22Rv1 (cell line): ENCODE measurements at regions not wholly inside any gene's neighbourhood (a gene's known extent, or its start where the extent isn't known, plus 50 kb on each side); places are given as distances from the start of the nearest gene placed in this dataset.

Experiments used
- H3K27ac ChIP-seq: fragments of 450-650 bp; 2 replicates; pipeline ENCODE4 v1.5.1; 2017
- ZFX ChIP-seq: fragments of 450-650 bp; IDR thresholded peaks from 2 replicates; pipeline ENCODE4 v1.6.1; 2017; ENCODE audit warnings: antibody characterized with exemption, borderline replicate concordance
- TF ChIP-seq, protein P1 (sequence below): fragments of 450-650 bp; IDR thresholded peaks from 2 replicates; pipeline ENCODE4 v1.5.1; 2017; ENCODE audit warnings: mild to moderate bottlenecking

DNA sequence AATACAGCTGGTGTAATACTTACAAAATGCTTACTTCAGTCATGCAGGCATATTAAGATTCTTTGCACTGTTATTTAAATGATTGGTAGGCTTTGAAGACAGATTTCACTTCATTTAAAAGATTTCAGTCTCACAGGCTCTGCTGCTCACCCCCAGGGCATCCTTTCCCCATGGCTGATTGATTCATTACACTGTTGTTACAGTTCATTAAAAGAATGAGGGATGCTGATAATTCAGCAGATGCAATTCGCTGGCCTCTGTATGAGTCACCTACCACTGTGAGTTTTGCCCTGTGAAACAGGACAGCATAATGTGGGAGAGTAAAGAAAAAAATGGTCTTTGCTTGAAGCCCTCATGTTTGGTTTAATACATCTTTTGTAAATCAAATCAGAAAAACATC is 246.9 kb downstream of the CYLC2 start:
- no peak overlapping the region for H3K27ac ChIP-seq
- TF ChIP-seq, protein P1, sequence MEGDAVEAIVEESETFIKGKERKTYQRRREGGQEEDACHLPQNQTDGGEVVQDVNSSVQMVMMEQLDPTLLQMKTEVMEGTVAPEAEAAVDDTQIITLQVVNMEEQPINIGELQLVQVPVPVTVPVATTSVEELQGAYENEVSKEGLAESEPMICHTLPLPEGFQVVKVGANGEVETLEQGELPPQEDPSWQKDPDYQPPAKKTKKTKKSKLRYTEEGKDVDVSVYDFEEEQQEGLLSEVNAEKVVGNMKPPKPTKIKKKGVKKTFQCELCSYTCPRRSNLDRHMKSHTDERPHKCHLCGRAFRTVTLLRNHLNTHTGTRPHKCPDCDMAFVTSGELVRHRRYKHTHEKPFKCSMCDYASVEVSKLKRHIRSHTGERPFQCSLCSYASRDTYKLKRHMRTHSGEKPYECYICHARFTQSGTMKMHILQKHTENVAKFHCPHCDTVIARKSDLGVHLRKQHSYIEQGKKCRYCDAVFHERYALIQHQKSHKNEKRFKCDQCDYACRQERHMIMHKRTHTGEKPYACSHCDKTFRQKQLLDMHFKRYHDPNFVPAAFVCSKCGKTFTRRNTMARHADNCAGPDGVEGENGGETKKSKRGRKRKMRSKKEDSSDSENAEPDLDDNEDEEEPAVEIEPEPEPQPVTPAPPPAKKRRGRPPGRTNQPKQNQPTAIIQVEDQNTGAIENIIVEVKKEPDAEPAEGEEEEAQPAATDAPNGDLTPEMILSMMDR, result no peak
- no peak for TF ChIP-seq ZFX

DNA sequence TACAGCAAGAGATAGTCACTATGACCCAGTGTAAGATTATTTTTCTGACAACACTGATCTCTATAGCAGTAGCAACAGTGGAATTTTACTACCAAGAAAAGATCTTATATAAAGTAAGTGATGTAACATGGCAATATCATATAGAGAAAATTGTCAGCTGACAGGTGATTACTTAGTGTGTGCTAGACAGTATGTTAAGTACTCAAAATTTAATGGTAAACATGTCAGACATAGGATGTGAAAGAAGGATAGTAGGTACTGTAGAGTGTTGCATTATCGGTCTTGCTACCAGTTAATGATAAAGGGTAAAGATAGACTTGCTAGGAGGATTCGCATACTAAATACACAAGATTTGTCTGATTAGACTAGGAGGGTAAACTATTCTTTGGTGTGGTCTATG is 247.4 kb downstream of the CYLC2 start:
- TF ChIP-seq ZFX, result no peak
- TF ChIP-seq, protein P1, result no peak
- no peak overlapping the region for H3K27ac ChIP-seq

DNA sequence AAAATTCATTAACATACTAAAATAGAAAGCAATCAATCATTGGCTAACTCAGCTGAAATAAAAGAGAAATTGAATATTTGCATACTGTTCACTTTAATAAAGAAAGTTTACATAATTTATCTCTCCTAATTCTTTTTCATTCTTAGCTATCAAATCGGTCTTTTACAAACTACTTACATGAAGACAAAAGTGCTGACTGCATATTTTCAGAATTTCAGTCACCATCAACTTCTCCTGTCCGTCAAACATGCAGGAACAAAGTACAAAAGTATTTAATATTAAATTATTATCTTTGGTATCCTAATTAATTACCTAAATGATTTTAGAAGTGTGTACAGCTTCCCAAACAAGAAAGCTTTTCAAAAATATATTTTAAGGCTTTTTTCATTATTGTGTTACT is 248.4 kb downstream of the CYLC2 start:
- H3K27ac ChIP-seq, result no peak overlapping the region
- TF ChIP-seq, protein P1, result no peak
- TF ChIP-seq ZFX, result no peak

DNA sequence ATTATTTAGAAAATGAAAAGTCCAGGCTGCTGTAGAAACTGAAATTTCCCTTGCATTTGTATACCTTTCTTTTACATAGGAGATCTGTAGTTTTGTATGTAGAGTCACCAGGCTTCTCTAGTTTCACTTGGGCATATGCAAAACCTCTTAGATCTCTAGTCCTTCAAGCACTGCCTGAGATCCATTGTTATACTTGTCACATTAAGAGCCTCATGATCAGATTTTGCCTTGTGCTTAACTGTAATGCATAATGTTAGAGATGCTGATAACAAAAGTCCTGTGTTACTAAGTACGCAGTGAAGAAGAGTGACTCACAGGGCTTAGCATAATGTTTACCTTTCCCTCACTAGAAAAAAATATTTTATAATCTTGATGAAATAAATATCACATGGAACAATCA is 250.2 kb downstream of the CYLC2 start:
- H3K27ac ChIP-seq, result no peak overlapping the region
- no peak for TF ChIP-seq ZFX
- TF ChIP-seq, protein P1, result no peak

DNA sequence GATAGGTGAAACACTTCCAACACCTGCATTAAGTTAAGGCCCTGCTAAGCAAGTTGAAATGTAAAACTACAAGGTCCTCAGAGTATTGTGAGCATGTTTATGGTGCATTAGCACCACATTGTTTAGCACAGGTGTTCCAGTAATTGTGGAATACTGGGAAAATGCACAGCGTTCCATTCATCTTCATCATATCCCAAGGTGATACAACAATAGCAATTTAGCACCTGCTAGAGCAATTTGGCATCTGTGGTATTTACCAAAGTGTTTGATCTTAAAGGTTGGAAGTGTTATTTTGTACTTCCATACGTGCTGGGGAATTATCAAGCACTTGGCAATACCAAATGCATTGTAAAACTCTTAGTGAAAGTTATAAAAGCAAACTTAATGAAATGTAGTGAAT is 266.8 kb downstream of the CYLC2 start:
- H3K27ac ChIP-seq, result no peak overlapping the region
- no peak for TF ChIP-seq ZFX
- TF ChIP-seq, protein P1, result no peak

DNA sequence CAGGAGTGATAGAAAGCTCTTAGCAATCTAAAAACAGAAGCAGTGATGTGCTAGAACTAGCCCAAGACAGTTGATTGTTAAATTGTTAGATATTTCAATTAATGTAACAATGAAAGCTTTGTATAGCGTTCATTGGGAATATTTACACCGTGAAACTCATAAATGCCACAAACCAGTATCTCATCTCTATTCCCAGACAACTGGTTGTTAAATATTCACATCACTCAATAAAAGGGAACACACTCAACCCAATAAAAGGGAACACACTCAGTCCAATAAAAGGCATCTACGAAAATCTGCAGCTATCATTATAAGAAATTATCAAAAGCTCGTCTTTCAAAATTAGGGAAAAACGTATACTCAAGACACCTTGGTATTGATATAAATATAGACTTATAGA is 270.9 kb downstream of the CYLC2 start:
- H3K27ac ChIP-seq, result peak overlapping the region; percentile 38
- no peak for TF ChIP-seq ZFX
- TF ChIP-seq, protein P1, result no peak

DNA sequence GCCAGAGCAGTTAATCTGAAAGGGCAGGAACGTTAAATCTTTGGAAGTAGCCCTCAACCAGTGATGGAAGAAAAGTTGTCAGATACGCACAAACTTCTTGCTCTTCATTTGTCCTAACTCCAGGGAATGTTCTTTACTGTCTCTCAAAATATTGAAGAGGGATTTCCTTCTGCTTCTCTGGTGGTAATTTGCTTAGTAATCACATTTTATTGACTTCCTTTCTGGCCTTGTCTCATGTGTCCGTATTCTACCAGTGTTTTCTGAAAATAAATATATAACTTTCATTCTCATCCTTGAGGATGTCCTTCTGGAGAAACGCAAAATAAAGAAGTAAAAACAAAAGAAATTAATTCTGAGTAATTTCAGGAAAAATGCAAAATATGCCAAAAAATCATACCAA is 282.1 kb downstream of the CYLC2 start:
- H3K27ac ChIP-seq, result no peak overlapping the region
- no peak for TF ChIP-seq ZFX
- TF ChIP-seq, protein P1, result no peak
